GM12873 (cell line): ENCODE measurements at regions not wholly inside any gene's neighbourhood (a gene's known extent, or its start where the extent isn't known, plus 50 kb on each side); places are given as distances from the start of the nearest gene placed in this dataset.

Experiments used
- CTCF ChIP-seq: IDR thresholded peaks from 2 replicates; pipeline ENCODE4 v1.5.1; 2012; ENCODE audit warnings: low read depth, mild to moderate bottlenecking, moderate library complexity, low read length, control low read depth; ENCODE audit not compliant: insufficient read depth; ENCODE audit errors: missing control alignments

- TF ChIP-seq CTCF, result no peak
Observed at GRCh38 chr1:177872308-177872900, 97.5 kb downstream of the SEC16B start.

- no peak for TF ChIP-seq CTCF
Observed at GRCh38 chr1:177871613-177872307, 98.1 kb downstream of the SEC16B start.

- no peak for TF ChIP-seq CTCF
Observed at GRCh38 chr1:177869586-177869985, 100.3 kb downstream of the SEC16B start.

- TF ChIP-seq CTCF, result no peak
Observed at GRCh38 chr1:177865807-177866206, 104.1 kb downstream of the SEC16B start.

- no peak for TF ChIP-seq CTCF
Observed at GRCh38 chr1:177864538-177865305, 105.1 kb downstream of the SEC16B start.

GRCh38 chr1:177863796-177864195 lies 106.1 kb downstream of the SEC16B start:
- TF ChIP-seq CTCF, result no peak

- no peak for TF ChIP-seq CTCF
Observed at GRCh38 chr1:177862916-177863315, 106.9 kb downstream of the SEC16B start.
